IPS-NIHi7 (cell line): ENCODE measurements at regions not wholly inside any gene's neighbourhood (a gene's known extent, or its start where the extent isn't known, plus 50 kb on each side); places are given as distances from the start of the nearest gene placed in this dataset.

Source experiments
- DNase-seq: peaks from one replicate; pipeline ENCODE4 v3.0.0; 2012; ENCODE audit warnings: mixed read lengths; ENCODE audit errors: extremely low spot score

- DNase-seq: no peak
These were observed 449.0 kb upstream of the IGFBP3 start for GRCh38 chr7:46369933-46370654.

- no peak for DNase-seq
These were observed 447.8 kb upstream of the IGFBP3 start for GRCh38 chr7:46368871-46369270.

- no peak for DNase-seq
These were observed 445.5 kb upstream of the IGFBP3 start for GRCh38 chr7:46366526-46366925.

- no peak for DNase-seq
These were observed 442.6 kb upstream of the IGFBP3 start for GRCh38 chr7:46363688-46364087.

- DNase-seq: no peak
These were observed 439.7 kb upstream of the IGFBP3 start for GRCh38 chr7:46360811-46361210.

- no peak for DNase-seq
These were observed 439.2 kb upstream of the IGFBP3 start for GRCh38 chr7:46360296-46360695.

- no peak for DNase-seq
These were observed 436.8 kb upstream of the IGFBP3 start for GRCh38 chr7:46357851-46358250.

- no peak for DNase-seq
These were observed 436.2 kb upstream of the IGFBP3 start for GRCh38 chr7:46357290-46357689.

GRCh38 chr7:46356371-46356770, 435.3 kb upstream of the IGFBP3 start:
- no peak for DNase-seq

GRCh38 chr7:46355331-46355730, 434.3 kb upstream of the IGFBP3 start:
- no peak for DNase-seq

GRCh38 chr7:46352004-46352954, 431.2 kb upstream of the IGFBP3 start:
- DNase-seq: peak; percentile 79

GRCh38 chr7:46349490-46349889, 428.4 kb upstream of the IGFBP3 start:
- no peak for DNase-seq

GRCh38 chr7:46344533-46344932, 423.5 kb upstream of the IGFBP3 start:
- DNase-seq: no peak

- no peak for DNase-seq
These were observed 422.7 kb upstream of the IGFBP3 start for GRCh38 chr7:46343802-46344201.

- DNase-seq: no peak
These were observed 401.9 kb upstream of the IGFBP3 start for GRCh38 chr7:46322937-46323336.

GRCh38 chr7:46321556-46322205, 400.6 kb upstream of the IGFBP3 start:
- no peak for DNase-seq

- DNase-seq: no peak
These were observed 399.9 kb upstream of the IGFBP3 start for GRCh38 chr7:46320956-46321355.

GRCh38 chr7:46319841-46320240, 398.8 kb upstream of the IGFBP3 start:
- DNase-seq: no peak

GRCh38 chr7:46318276-46318675, 397.2 kb upstream of the IGFBP3 start:
- no peak for DNase-seq

- no peak for DNase-seq
These were observed 396.2 kb upstream of the IGFBP3 start for GRCh38 chr7:46317256-46317655.

GRCh38 chr7:46315891-46316290, 394.8 kb upstream of the IGFBP3 start:
- no peak for DNase-seq

GRCh38 chr7:46301677-46302076, 380.6 kb upstream of the IGFBP3 start:
- DNase-seq: no peak
